ENCODE measurements at regions not wholly inside any gene's neighbourhood (a gene's known extent, or its start where the extent isn't known, plus 50 kb on each side); places are given as distances from the start of the nearest gene placed in this dataset.

GRCh38 chr3:177523872-177524438 lies 326.7 kb upstream of the TBL1XR1 start:
- TF ChIP-seq CTCF (IDR thresholded peaks at IDR 0.05) = no peak
- H3K27ac ChIP-seq = no peak overlapping the region

GRCh38 chr3:177524742-177525141 lies 327.5 kb upstream of the TBL1XR1 start:
- Histone ChIP-seq H3K27ac (no peak overlapping the region), H3K9me3 (no peaks in the 10 kb centered on the region), H3K4me3 (no peak overlapping the region), H3K4me1 (peaks cover 0 to 3% of the 10 kb centered on the region in 2 donors), H3K36me3 (no peaks in the 10 kb centered on the region), H3K27me3 (no peaks in the 10 kb centered on the region)
- DNase-seq (no peak), ATAC-seq (no peak)
- TF ChIP-seq CTCF (IDR thresholded peaks at IDR 0.05) = no peak
- intact Hi-C loops (cut with DNase I) = no loop called here

More at GRCh38 chr3:177523872-177524438, 326.7 kb upstream of the TBL1XR1 start:
- H3K4me1 ChIP-seq = peaks cover 0 to 3% of the 10 kb centered on the region in 2 donors
- H3K4me3 ChIP-seq = no peak overlapping the region
- H3K36me3 ChIP-seq = no peaks in the 10 kb centered on the region
- H3K9me3 ChIP-seq = no peaks in the 10 kb centered on the region
- ATAC-seq (no peak), DNase-seq (no peak)
- intact Hi-C loops (cut with DNase I) = no loop called here
- no peaks in the 10 kb centered on the region for H3K27me3 ChIP-seq

- Histone ChIP-seq H3K27me3 (no peaks in the 10 kb centered on the region), H3K4me3 (no peak overlapping the region), H3K36me3 (no peaks in the 10 kb centered on the region), H3K27ac (no peak overlapping the region), H3K9me3 (no peaks in the 10 kb centered on the region), H3K4me1 (peaks cover 0 to 3% of the 10 kb centered on the region in 2 donors)
- DNase-seq (no peak), ATAC-seq (no peak)
- no peak for TF ChIP-seq CTCF (IDR thresholded peaks at IDR 0.05)
- intact Hi-C loops (cut with DNase I) = no loop called here
Measured at GRCh38 chr3:177525414-177525813, 328.1 kb upstream of the TBL1XR1 start.

DNA sequence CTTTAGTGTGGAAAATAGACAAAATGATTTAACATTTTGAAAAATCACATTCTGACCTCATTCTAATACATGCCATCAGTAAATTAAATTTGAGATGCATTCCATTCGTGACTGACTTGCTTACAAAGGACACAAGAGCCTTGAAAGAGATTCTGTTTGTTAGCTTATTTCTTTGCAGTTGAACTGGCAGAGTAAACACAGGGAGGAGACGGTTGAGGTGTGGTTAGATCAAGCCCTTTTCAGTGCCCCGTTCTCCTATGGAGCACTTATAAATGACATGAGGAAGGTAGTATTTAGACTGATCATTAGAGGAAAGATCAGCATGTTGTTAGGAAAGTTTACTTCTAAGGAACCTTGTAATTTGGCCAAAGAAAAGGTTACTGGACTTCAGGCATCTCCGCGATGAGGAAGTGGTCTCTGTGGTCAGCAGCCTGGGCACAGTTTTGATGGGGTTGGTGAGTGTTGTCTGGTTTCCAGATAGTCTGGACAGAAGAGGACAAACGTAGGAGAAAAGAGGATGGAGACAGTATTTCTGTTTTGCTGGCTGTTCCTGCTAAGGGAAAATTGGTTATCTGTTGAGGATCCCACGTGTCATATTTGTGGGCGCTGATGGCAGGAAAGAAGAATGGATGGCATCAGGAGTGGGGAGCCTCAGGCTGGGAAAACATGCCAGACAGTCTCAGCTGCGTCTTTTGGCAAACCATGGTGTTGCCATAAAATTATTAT lies 328.9 kb upstream of the TBL1XR1 start:
- Histone ChIP-seq H3K27ac (no peak overlapping the region), H3K36me3 (no peaks in the 10 kb centered on the region), H3K4me1 (peaks cover 0 to 3% of the 10 kb centered on the region in 2 donors), H3K27me3 (no peaks in the 10 kb centered on the region), H3K4me3 (no peak overlapping the region), H3K9me3 (no peaks in the 10 kb centered on the region)
- DNase-seq (no peak), ATAC-seq (peak; percentile 30)
- TF ChIP-seq CTCF (IDR thresholded peaks at IDR 0.05) = no peak
- intact Hi-C loops (cut with DNase I) = no loop called here

DNA sequence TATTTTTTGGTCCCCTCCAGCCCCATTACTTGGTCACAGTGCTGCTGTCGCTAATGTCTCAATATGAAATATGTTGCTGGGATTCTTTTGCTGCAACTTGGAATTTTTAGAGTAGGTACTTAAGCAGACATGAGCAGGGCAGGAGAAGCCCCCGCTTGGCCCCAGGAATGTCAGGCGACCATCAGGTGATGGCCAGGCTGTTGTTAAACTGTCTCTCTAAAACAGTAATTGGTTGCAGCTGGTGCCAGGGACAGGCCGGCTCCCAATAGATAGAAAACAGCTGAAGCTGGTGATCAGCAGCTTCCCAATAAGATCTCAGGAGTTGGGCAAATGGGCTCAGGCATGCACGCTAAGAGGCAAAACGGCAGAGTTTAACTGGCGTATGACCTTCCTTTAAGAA lies 329.9 kb upstream of the TBL1XR1 start:
- intact Hi-C loops (cut with DNase I) = no loop called here
- H3K27me3 ChIP-seq = no peaks in the 10 kb centered on the region
- H3K36me3 ChIP-seq = no peaks in the 10 kb centered on the region
- H3K9me3 ChIP-seq = no peaks in the 10 kb centered on the region
- TF ChIP-seq CTCF (IDR thresholded peaks at IDR 0.05) = no peak
- no peak overlapping the region for H3K27ac ChIP-seq
- H3K4me3 ChIP-seq = no peak overlapping the region
- ATAC-seq (peak; percentile 34), DNase-seq (no peak)
- H3K4me1 ChIP-seq = peaks cover 0 to 3% of the 10 kb centered on the region in 2 donors
